Keratinocyte (primary cell): ENCODE measurements at regions not wholly inside any gene's neighbourhood (a gene's known extent, or its start where the extent isn't known, plus 50 kb on each side); places are given as distances from the start of the nearest gene placed in this dataset.

ENCODE experiments used
- DNase-seq: peaks from one replicate; pipeline ENCODE4 v3.0.0-alpha.2; 2011; ENCODE audit warnings: low read depth, missing footprints, low spot score
- FAIRE-seq: peaks from 2 replicates; lab custom pipeline; 2011; peaks lifted over from hg19 to GRCh38; lab: Jason Lieb, UNC
- H2AFZ ChIP-seq: 2 replicates; pipeline ENCODE4 v1.6.0; 2012; ENCODE audit warnings: low read length, control low read depth, inconsistent platforms; ENCODE audit not compliant: control insufficient read depth
- H3K27ac ChIP-seq: 2 replicates; pipeline ENCODE4 v1.5.1; 2011; ENCODE audit warnings: low read length; ENCODE audit not compliant: control insufficient read depth, insufficient read depth
- H3K27me3 ChIP-seq: 3 replicates; pipeline ENCODE4 v1.6.0; 2011; ENCODE audit warnings: low read length; ENCODE audit not compliant: control insufficient read depth, insufficient read depth; ENCODE audit errors: extremely low read depth
- H3K36me3 ChIP-seq, 2 experiments: 2 replicates in 1 of 2; 3 replicates in 1 of 2; pipeline ENCODE4 v1.5.1; 2011; ENCODE audit warnings: low read length in 2 of 2, mild to moderate bottlenecking in 1 of 2; ENCODE audit not compliant: control insufficient read depth in 2 of 2, insufficient read depth in 2 of 2; ENCODE audit errors: extremely low read depth in 1 of 2
- H3K4me1 ChIP-seq: 3 replicates; pipeline ENCODE4 v1.5.1; 2011; ENCODE audit warnings: low read length; ENCODE audit not compliant: control insufficient read depth, insufficient read depth; ENCODE audit errors: extremely low read depth
- H3K4me2 ChIP-seq: 3 replicates; pipeline ENCODE4 v1.6.0; 2011; ENCODE audit warnings: low read depth, low read length; ENCODE audit not compliant: control insufficient read depth, insufficient read depth; ENCODE audit errors: extremely low read depth
- H3K4me3 ChIP-seq, 3 experiments: fragments of 200-600 bp in 1 of 3; sonication (generic) in 1 of 3; 2 replicates in 2 of 3; 3 replicates in 1 of 3; pipeline ENCODE4 v1.5.1; 2011 to 2016; ENCODE audit warnings: low read length in 3 of 3, mild to moderate bottlenecking in 3 of 3, control low read depth in 2 of 3, inconsistent platforms in 1 of 3, low read depth in 1 of 3, mixed read lengths in 1 of 3, mixed run types in 1 of 3, moderate library complexity in 1 of 3; ENCODE audit not compliant: control insufficient read depth in 2 of 3, insufficient read depth in 2 of 3; ENCODE audit errors: extremely low read depth in 1 of 3
- H3K79me2 ChIP-seq: 2 replicates; pipeline ENCODE4 v1.6.0; 2012; ENCODE audit warnings: low read length; ENCODE audit not compliant: control insufficient read depth, insufficient read depth
- H3K9ac ChIP-seq: 3 replicates; pipeline ENCODE4 v1.6.0; 2011; ENCODE audit warnings: low read length; ENCODE audit not compliant: control insufficient read depth, insufficient read depth; ENCODE audit errors: extremely low read depth
- H3K9me1 ChIP-seq: 3 replicates; pipeline ENCODE4 v1.6.0; 2011; ENCODE audit warnings: low read length; ENCODE audit not compliant: control insufficient read depth, insufficient read depth; ENCODE audit errors: extremely low read depth
- H3K9me3 ChIP-seq: 2 replicates; pipeline ENCODE4 v1.5.1; 2012; ENCODE audit warnings: low read depth, low read length; ENCODE audit not compliant: control insufficient read depth
- H4K20me1 ChIP-seq: 3 replicates; pipeline ENCODE4 v1.6.0; 2011; ENCODE audit warnings: low read length; ENCODE audit not compliant: control insufficient read depth, insufficient read depth; ENCODE audit errors: extremely low read depth
- EZH2 ChIP-seq: IDR thresholded peaks from one replicate; pipeline ENCODE4 v1.6.1; 2012; ENCODE audit warnings: inconsistent platforms, mild to moderate bottlenecking, low read length, moderate library complexity
- dilution Hi-C: fragments of 300-500 bp; cut with MboI; formaldehyde crosslinking; loops from one replicate; pipeline ENCODE4 v1.7.0; 2020; ENCODE audit warnings: low sequenced_read_pairs; ENCODE audit not compliant: extremely low pct_ligation_motif_present
- TF ChIP-seq, protein P1 (sequence below), 3 experiments: IDR thresholded peaks in 1 of 3; conservative IDR thresholded peaks in 1 of 3; optimal IDR thresholded peaks in 1 of 3; 2 replicates in 2 of 3; 3 replicates in 1 of 3; pipeline versions ENCODE3 to v1.5.1; 2011; ENCODE audit warnings: low read length in 3 of 3, mild to moderate bottlenecking in 3 of 3, moderate library complexity in 2 of 3, control low read depth in 1 of 3, inconsistent platforms in 1 of 3; ENCODE audit not compliant: insufficient read depth in 2 of 3; ENCODE audit errors: extremely low read depth in 1 of 3

DNA sequence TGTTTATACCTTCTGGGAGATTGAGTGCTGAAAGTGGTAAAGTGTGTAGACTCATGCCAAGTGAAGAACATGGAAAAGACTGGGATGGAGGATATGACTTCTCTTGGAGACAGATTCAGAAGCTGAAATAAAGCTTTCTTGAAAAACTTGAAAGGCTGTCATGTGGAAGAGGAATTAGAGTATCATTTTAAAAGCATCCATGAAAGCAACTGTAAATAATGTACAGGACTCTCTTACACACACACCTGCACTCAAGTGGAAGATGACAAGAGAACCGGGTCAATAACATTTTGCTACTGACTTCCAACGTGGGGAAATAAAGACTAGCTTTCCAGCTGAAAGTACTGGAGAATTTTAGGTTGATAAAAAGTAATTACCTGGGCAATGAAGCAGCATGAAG, 658.2 kb downstream of the TDRD15 start:
- no peaks in the 10 kb centered on the region for H4K20me1 ChIP-seq
- H3K27ac ChIP-seq = no peak overlapping the region
- no peaks in the 10 kb centered on the region for H3K27me3 ChIP-seq
- H3K9me1 ChIP-seq = no peaks in the 10 kb centered on the region
- H2AFZ ChIP-seq = no peak overlapping the region
- no peaks in the 10 kb centered on the region for H3K4me1 ChIP-seq
- H3K9ac ChIP-seq = no peak overlapping the region
- no peaks in the 10 kb centered on the region for H3K36me3 ChIP-seq
- H3K9me3 ChIP-seq = no peaks in the 10 kb centered on the region
- no peak overlapping the region for H3K4me3 ChIP-seq
- TF ChIP-seq, protein P1, sequence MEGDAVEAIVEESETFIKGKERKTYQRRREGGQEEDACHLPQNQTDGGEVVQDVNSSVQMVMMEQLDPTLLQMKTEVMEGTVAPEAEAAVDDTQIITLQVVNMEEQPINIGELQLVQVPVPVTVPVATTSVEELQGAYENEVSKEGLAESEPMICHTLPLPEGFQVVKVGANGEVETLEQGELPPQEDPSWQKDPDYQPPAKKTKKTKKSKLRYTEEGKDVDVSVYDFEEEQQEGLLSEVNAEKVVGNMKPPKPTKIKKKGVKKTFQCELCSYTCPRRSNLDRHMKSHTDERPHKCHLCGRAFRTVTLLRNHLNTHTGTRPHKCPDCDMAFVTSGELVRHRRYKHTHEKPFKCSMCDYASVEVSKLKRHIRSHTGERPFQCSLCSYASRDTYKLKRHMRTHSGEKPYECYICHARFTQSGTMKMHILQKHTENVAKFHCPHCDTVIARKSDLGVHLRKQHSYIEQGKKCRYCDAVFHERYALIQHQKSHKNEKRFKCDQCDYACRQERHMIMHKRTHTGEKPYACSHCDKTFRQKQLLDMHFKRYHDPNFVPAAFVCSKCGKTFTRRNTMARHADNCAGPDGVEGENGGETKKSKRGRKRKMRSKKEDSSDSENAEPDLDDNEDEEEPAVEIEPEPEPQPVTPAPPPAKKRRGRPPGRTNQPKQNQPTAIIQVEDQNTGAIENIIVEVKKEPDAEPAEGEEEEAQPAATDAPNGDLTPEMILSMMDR (optimal IDR thresholded peaks at IDR 0.05 in 1 of 3, IDR thresholded peaks at IDR 0.05 in 1 of 3, conservative IDR thresholded peaks at IDR 0.05 in 1 of 3; ENCODE audit: extremely low read depth in 1 of 3, insufficient read depth in 2 of 3, low read length in 3 of 3) = no peak
- no peak for TF ChIP-seq EZH2
- dilution Hi-C loops = no loop called here
- no peaks in the 10 kb centered on the region for H3K79me2 ChIP-seq
- no peak for DNase-seq
- no peak for FAIRE-seq
- no peak overlapping the region for H3K4me2 ChIP-seq

DNA sequence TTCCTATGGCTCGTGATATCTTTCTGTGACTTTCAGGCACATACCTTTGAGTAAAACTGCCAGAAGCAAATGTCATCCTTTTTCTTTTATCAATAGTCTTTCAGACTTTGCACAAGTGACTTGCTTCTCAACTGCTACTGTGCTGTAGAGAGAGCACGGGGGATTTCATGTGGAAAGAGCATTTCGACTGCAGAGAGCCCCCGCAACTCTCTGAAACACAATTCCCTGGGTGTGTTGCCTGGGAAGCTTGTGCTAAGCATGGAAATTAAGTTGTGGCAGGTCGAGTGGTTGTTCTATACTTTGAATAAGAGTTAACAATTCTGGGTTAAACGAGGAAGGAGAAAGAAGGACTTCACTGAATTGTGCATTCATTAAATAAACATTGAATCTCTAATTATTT, 659.1 kb downstream of the TDRD15 start:
- dilution Hi-C loops = no loop called here
- Histone ChIP-seq H3K36me3 (no peaks in the 10 kb centered on the region), H3K4me1 (no peaks in the 10 kb centered on the region), H3K9me3 (no peaks in the 10 kb centered on the region), H3K4me2 (no peak overlapping the region), H2AFZ (no peak overlapping the region), H3K4me3 (no peak overlapping the region), H4K20me1 (no peaks in the 10 kb centered on the region), H3K27me3 (no peaks in the 10 kb centered on the region), H3K9ac (no peak overlapping the region), H3K79me2 (no peaks in the 10 kb centered on the region), H3K9me1 (no peaks in the 10 kb centered on the region), H3K27ac (no peak overlapping the region)
- FAIRE-seq = no peak
- TF ChIP-seq, protein P1 (optimal IDR thresholded peaks at IDR 0.05 in 1 of 3, IDR thresholded peaks at IDR 0.05 in 1 of 3, conservative IDR thresholded peaks at IDR 0.05 in 1 of 3; ENCODE audit: extremely low read depth in 1 of 3, insufficient read depth in 2 of 3, low read length in 3 of 3) = no peak
- TF ChIP-seq EZH2 = no peak
- DNase-seq = no peak
